ENCODE measurements at regions not wholly inside any gene's neighbourhood (a gene's known extent, or its start where the extent isn't known, plus 50 kb on each side); places are given as distances from the start of the nearest gene placed in this dataset.

DNA sequence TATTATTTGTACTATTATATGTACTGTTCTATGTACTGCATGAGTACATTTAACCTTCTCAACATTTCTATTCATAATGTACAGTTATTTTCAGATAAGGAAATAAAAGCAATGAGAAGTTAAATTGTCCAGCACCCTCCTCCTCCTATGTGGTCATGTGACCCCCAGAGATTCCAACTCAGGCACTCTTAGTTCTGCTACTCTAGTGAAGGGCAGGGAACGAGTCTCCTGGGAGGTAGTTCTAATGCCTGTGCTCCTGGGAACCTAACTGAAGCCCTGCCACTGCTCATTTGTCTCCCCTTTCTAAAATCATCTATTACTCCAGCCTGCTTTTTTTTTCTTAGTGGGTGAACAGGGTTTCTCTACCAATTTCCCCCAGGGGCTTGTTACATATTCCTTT lies 105.9 kb upstream of the GPRIN3 start:
- TF ChIP-seq, protein P1, sequence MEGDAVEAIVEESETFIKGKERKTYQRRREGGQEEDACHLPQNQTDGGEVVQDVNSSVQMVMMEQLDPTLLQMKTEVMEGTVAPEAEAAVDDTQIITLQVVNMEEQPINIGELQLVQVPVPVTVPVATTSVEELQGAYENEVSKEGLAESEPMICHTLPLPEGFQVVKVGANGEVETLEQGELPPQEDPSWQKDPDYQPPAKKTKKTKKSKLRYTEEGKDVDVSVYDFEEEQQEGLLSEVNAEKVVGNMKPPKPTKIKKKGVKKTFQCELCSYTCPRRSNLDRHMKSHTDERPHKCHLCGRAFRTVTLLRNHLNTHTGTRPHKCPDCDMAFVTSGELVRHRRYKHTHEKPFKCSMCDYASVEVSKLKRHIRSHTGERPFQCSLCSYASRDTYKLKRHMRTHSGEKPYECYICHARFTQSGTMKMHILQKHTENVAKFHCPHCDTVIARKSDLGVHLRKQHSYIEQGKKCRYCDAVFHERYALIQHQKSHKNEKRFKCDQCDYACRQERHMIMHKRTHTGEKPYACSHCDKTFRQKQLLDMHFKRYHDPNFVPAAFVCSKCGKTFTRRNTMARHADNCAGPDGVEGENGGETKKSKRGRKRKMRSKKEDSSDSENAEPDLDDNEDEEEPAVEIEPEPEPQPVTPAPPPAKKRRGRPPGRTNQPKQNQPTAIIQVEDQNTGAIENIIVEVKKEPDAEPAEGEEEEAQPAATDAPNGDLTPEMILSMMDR (IDR thresholded peaks at IDR 0.05): no peak
- TF ChIP-seq POLR2A (IDR thresholded peaks at IDR 0.05): no peak
